Activated CD4-positive, alpha-beta memory T cell treated with anti-CD3 and anti-CD28 coated beads for 36 hours (primary cell): ENCODE measurements at regions not wholly inside any gene's neighbourhood (a gene's known extent, or its start where the extent isn't known, plus 50 kb on each side); places are given as distances from the start of the nearest gene placed in this dataset.

Source experiments
- CTCF ChIA-PET: fragments of 350-600 bp; sonication (Branson Sonifier 250); formaldehyde crosslinking; loops from one replicate; lab custom pipeline; 2021; ENCODE audit warnings: antibody characterized with exemption, inconsistent platforms; lab: Charles Lee
- POLR2A ChIA-PET: fragments of 350-600 bp; sonication (Branson Sonifier 250); formaldehyde crosslinking; loops from one replicate; lab custom pipeline; 2021; ENCODE audit warnings: antibody characterized with exemption; lab: Charles Lee
- DNase-seq: peaks from one replicate; pipeline ENCODE4 v3.0.0-alpha.2; 2020
- H3K27ac Mint-ChIP-seq: one replicate; pipeline ENCODE4 v1.8.0; 2021; ENCODE audit warnings: mixed read lengths
- H3K27me3 Mint-ChIP-seq: one replicate; pipeline ENCODE4 v1.8.0; 2021; ENCODE audit warnings: mixed read lengths
- H3K36me3 Mint-ChIP-seq: one replicate; pipeline ENCODE4 v1.8.0; 2021; ENCODE audit warnings: mixed read lengths
- H3K4me1 Mint-ChIP-seq: one replicate; pipeline ENCODE4 v1.8.0; 2021; ENCODE audit warnings: low read depth, mixed read lengths
- H3K4me3 Mint-ChIP-seq: one replicate; pipeline ENCODE4 v1.8.0; 2021; ENCODE audit warnings: mild to moderate bottlenecking, mixed read lengths
- H3K9me3 Mint-ChIP-seq: one replicate; pipeline ENCODE4 v1.8.0; 2021; ENCODE audit warnings: mixed read lengths
- intact Hi-C: fragments of 100-400 bp; cut with micrococcal nuclease; formaldehyde crosslinking; loops from one replicate; pipeline ENCODE4 v1.15.1; 2023

DNA sequence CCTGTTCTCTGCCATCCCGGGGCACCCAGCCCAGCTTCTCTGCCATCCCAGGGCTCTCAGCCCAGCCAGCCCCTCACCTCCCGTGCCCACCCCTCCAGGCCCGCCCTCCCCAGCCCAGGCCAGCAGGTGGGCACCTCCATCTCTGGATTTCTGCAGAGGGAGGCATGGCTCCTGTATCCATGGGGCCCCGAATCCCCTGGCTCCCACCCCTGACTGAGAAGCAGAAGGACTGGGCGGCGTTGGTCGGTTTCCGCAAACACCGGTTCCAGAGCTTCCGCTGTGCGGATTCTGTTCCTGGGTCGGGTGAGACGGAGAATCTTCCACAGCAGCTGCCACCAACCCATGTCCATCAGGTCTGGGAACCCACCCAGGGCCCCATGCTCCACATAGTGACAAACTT is 240.3 kb downstream of the BRD1 start:
- DNase-seq: no peak
- Mint-ChIP-seq H3K4me1 (no peaks in the 10 kb centered on the region), H3K27me3 (no peaks in the 10 kb centered on the region), H3K36me3 (peaks cover 2% of the 10 kb centered on the region), H3K4me3 (no peak overlapping the region), H3K9me3 (no peaks in the 10 kb centered on the region), H3K27ac (no peak overlapping the region)
- ChIA-PET POLR2A (no interaction called here), CTCF (no interaction called here)
- intact Hi-C loops: no loop called here

- Mint-ChIP-seq H3K4me3 (no peak overlapping the region), H3K27me3 (no peaks in the 10 kb centered on the region), H3K9me3 (no peaks in the 10 kb centered on the region), H3K27ac (no peak overlapping the region), H3K36me3 (peaks cover 2% of the 10 kb centered on the region), H3K4me1 (no peaks in the 10 kb centered on the region)
- ChIA-PET CTCF (no interaction called here), POLR2A (no interaction called here)
- no peak for DNase-seq
- intact Hi-C loops: no loop called here
These were observed 240.8 kb downstream of the BRD1 start for GRCh38 chr22:49586873-49587272.

- ChIA-PET POLR2A (no interaction called here), CTCF (no interaction called here)
- Mint-ChIP-seq H3K36me3 (peaks cover 2% of the 10 kb centered on the region), H3K4me1 (no peaks in the 10 kb centered on the region), H3K4me3 (no peak overlapping the region), H3K27me3 (no peaks in the 10 kb centered on the region), H3K9me3 (no peaks in the 10 kb centered on the region), H3K27ac (no peak overlapping the region)
- DNase-seq: no peak
- intact Hi-C loops: no loop called here
These were observed 241.4 kb downstream of the BRD1 start for GRCh38 chr22:49586244-49586748.

DNA sequence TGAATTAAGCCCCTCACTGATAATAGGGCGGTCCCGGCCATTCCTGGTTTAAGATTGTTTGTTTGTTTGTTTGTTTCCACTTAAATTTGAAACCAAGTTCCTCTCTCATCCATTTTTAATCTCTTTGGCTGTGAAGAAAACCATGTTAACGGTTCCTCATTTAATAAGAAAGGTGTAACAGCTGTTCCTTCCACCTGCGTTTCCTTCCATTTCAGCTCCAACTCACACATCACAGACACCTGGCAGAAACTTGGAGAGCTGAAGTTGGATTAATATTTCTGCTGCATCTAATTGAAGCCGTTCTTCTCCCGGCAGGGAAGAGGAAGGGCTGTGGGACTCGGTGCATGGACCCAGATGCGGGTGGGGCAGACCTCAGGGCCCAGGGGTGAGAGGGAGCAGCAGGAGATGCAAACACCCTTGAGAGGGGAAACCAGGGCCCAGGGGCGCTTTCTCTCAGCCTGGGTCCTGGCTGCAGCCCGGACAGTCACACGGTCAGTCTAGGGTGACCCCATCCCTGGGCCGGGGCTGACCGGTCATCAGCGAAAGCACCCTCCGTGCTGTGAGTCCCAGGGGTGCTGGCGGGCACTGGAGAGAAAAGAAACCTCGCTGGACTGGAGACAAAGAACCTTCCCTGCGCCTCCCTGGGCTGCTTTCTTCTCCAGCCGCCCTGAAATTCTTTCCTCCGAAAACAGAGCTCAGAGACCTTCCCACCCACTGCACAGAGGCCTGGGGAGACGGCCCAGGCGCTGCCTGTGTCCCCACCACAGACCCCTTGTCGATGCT is 242.0 kb downstream of the BRD1 start:
- no peaks in the 10 kb centered on the region for H3K27me3 Mint-ChIP-seq
- no peak overlapping the region for H3K4me3 Mint-ChIP-seq
- H3K9me3 Mint-ChIP-seq: no peaks in the 10 kb centered on the region
- ChIA-PET POLR2A (no interaction called here), CTCF (no interaction called here)
- H3K4me1 Mint-ChIP-seq: no peaks in the 10 kb centered on the region
- DNase-seq: no peak
- intact Hi-C loops: no loop called here
- no peak overlapping the region for H3K27ac Mint-ChIP-seq
- peaks cover 2% of the 10 kb centered on the region for H3K36me3 Mint-ChIP-seq

GRCh38 chr22:49583886-49584505 is 243.7 kb downstream of the BRD1 start:
- Mint-ChIP-seq H3K9me3 (no peaks in the 10 kb centered on the region), H3K27ac (no peak overlapping the region), H3K4me1 (no peaks in the 10 kb centered on the region), H3K36me3 (peaks cover 2% of the 10 kb centered on the region), H3K4me3 (no peak overlapping the region), H3K27me3 (no peaks in the 10 kb centered on the region)
- intact Hi-C loops: no loop called here
- no peak for DNase-seq
- ChIA-PET POLR2A (no interaction called here), CTCF (no interaction called here)

- intact Hi-C loops: no loop called here
- Mint-ChIP-seq H3K27ac (no peak overlapping the region), H3K36me3 (peaks cover 2% of the 10 kb centered on the region), H3K4me1 (no peaks in the 10 kb centered on the region), H3K27me3 (no peaks in the 10 kb centered on the region), H3K9me3 (no peaks in the 10 kb centered on the region), H3K4me3 (no peak overlapping the region)
- POLR2A ChIA-PET: no interaction called here
- DNase-seq: no peak
- CTCF ChIA-PET: no interaction called here
These were observed 244.3 kb downstream of the BRD1 start for GRCh38 chr22:49583341-49583740.

- H3K36me3 Mint-ChIP-seq: peaks cover 2% of the 10 kb centered on the region
- no peaks in the 10 kb centered on the region for H3K4me1 Mint-ChIP-seq
- H3K27ac Mint-ChIP-seq: no peak overlapping the region
- DNase-seq: no peak
- intact Hi-C loops: no loop called here
- POLR2A ChIA-PET: no interaction called here
- H3K9me3 Mint-ChIP-seq: no peaks in the 10 kb centered on the region
- no peaks in the 10 kb centered on the region for H3K27me3 Mint-ChIP-seq
- CTCF ChIA-PET: no interaction called here
- no peak overlapping the region for H3K4me3 Mint-ChIP-seq
These were observed 245.0 kb downstream of the BRD1 start for GRCh38 chr22:49582678-49583077.

DNA sequence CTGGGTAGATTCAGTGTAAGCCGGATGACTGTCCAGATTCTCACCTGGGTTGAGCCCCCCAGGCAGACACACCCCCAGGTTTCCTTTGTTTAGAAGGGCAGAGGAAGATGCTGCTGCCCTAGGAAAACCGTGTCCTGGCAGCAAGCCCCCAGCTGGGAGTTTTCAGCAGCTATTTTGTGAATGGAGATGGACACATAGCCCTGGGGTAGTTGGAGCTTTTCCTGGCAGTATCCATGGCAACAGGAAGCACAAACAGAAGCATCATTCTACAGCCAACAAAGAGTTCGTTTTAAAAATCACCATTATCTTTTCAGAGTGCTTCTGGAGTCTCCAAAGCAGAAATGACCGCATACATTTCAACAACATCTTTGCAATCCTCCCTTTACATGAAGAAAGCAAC is 245.5 kb downstream of the BRD1 start:
- H3K4me1 Mint-ChIP-seq: no peaks in the 10 kb centered on the region
- ChIA-PET CTCF (no interaction called here), POLR2A (no interaction called here)
- no peak overlapping the region for H3K4me3 Mint-ChIP-seq
- no peak for DNase-seq
- H3K9me3 Mint-ChIP-seq: no peaks in the 10 kb centered on the region
- intact Hi-C loops: no loop called here
- H3K36me3 Mint-ChIP-seq: peaks cover 2% of the 10 kb centered on the region
- H3K27me3 Mint-ChIP-seq: no peaks in the 10 kb centered on the region
- H3K27ac Mint-ChIP-seq: no peak overlapping the region

DNA sequence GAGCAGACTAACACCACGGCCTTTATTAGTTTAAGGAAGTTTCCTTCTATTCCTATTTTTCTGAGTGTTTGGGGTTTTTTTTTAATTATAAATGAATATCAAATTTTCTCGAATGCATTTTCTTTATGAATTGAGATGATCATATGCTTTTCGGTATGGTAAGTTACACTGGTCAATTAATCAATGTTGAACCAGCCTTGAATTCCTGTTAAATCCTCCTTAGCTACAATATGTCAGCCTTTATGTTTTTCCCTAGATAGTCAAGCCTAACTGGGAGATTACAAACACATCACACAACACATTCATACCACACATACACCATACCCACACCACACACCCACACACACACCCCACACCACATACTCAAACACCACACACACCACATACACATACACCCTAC is 247.6 kb downstream of the BRD1 start:
- intact Hi-C loops: no loop called here
- Mint-ChIP-seq H3K27ac (no peak overlapping the region), H3K9me3 (no peaks in the 10 kb centered on the region), H3K4me1 (no peaks in the 10 kb centered on the region), H3K36me3 (peaks cover 2% of the 10 kb centered on the region), H3K27me3 (no peaks in the 10 kb centered on the region), H3K4me3 (no peak overlapping the region)
- POLR2A ChIA-PET: no interaction called here
- no peak for DNase-seq
- CTCF ChIA-PET: no interaction called here

DNA sequence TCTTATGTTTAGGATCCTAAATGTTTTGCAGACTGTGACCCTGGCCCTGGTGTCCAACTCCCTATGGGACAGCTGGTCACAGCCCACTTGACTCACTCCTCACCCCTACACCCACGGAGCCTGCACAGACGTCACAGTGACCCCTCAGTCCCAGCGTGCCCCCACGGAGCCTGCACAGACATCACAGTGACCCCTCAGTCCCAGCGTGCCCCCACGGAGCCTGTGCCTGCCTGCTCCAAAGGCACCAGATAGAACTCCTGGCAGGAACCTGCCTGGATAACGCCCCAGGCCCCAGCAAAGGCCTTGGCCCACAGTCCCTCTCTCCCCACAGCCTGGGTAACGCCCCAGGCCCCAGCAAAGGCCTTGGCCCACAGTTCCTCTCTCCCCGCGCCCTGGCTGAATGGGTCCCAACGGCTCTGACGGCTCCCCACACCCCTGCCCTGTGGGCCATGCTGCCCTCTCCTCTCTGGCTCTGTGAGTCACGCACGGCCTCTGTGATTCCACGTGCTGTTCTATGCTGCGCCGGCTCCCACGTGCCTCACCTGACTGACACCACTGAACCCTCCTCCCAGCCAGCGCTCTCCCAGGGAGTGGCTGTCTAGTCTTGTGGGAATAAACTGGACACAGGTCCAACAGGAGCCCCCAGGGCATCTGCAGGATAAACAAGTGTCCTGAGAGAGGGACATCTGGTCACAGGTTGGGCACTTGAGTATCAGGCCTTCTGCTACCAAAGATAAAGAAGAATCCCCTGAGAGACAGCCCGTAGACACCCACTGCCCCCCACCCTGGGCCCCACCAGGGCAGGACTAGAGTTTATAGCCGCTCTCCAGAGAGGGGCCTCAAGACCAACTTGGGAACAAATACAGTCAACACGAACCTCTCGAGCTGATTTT is 250.3 kb downstream of the BRD1 start:
- H3K36me3 Mint-ChIP-seq: no peaks in the 10 kb centered on the region
- DNase-seq: no peak
- H3K9me3 Mint-ChIP-seq: no peaks in the 10 kb centered on the region
- intact Hi-C loops: no loop called here
- no peaks in the 10 kb centered on the region for H3K4me1 Mint-ChIP-seq
- CTCF ChIA-PET: no interaction called here
- H3K27ac Mint-ChIP-seq: no peak overlapping the region
- POLR2A ChIA-PET: no interaction called here
- H3K4me3 Mint-ChIP-seq: no peak overlapping the region
- H3K27me3 Mint-ChIP-seq: no peaks in the 10 kb centered on the region

- no peak overlapping the region for H3K27ac Mint-ChIP-seq
- ChIA-PET POLR2A (no interaction called here), CTCF (no interaction called here)
- H3K4me3 Mint-ChIP-seq: no peak overlapping the region
- H3K9me3 Mint-ChIP-seq: no peaks in the 10 kb centered on the region
- DNase-seq: no peak
- no peaks in the 10 kb centered on the region for H3K36me3 Mint-ChIP-seq
- no peaks in the 10 kb centered on the region for H3K27me3 Mint-ChIP-seq
- intact Hi-C loops: no loop called here
- H3K4me1 Mint-ChIP-seq: no peaks in the 10 kb centered on the region
These were observed 251.2 kb downstream of the BRD1 start for GRCh38 chr22:49576241-49577141.

- H3K4me1 Mint-ChIP-seq: no peaks in the 10 kb centered on the region
- H3K27ac Mint-ChIP-seq: no peak overlapping the region
- no peak overlapping the region for H3K4me3 Mint-ChIP-seq
- H3K9me3 Mint-ChIP-seq: no peaks in the 10 kb centered on the region
- no peak for DNase-seq
- no peaks in the 10 kb centered on the region for H3K27me3 Mint-ChIP-seq
- ChIA-PET POLR2A (no interaction called here), CTCF (no interaction called here)
- no peaks in the 10 kb centered on the region for H3K36me3 Mint-ChIP-seq
- intact Hi-C loops: no loop called here
These were observed 252.0 kb downstream of the BRD1 start for GRCh38 chr22:49575703-49576081.
